ENCODE measurements at regions not wholly inside any gene's neighbourhood (a gene's known extent, or its start where the extent isn't known, plus 50 kb on each side); places are given as distances from the start of the nearest gene placed in this dataset.

DNA sequence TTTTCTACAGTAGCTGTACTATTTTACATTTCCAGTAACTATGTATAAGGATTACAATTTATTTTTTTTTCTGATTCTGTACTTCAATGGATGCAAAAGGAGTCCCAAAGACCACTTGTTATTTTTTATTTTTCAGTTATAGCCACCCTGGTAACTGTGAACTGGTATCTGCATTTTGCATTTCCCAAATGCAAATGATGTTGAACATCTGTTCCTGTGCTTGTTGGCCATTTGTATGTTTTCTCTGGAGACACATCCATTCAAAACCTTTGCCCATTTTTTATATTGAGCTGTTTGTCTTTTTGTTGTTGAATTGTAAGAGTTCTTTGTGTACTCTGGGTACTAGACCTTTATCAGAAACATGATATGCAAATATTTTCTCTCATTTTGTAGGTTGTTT lies 485.6 kb downstream of the LRIG3 start:
- TF ChIP-seq, protein P1, sequence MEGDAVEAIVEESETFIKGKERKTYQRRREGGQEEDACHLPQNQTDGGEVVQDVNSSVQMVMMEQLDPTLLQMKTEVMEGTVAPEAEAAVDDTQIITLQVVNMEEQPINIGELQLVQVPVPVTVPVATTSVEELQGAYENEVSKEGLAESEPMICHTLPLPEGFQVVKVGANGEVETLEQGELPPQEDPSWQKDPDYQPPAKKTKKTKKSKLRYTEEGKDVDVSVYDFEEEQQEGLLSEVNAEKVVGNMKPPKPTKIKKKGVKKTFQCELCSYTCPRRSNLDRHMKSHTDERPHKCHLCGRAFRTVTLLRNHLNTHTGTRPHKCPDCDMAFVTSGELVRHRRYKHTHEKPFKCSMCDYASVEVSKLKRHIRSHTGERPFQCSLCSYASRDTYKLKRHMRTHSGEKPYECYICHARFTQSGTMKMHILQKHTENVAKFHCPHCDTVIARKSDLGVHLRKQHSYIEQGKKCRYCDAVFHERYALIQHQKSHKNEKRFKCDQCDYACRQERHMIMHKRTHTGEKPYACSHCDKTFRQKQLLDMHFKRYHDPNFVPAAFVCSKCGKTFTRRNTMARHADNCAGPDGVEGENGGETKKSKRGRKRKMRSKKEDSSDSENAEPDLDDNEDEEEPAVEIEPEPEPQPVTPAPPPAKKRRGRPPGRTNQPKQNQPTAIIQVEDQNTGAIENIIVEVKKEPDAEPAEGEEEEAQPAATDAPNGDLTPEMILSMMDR (conservative IDR thresholded peaks at IDR 0.05), result no peak
- TF ChIP-seq ZFX (IDR thresholded peaks at IDR 0.05), result no peak

Data from C4-2B (cell line).